ENCODE measurements at regions not wholly inside any gene's neighbourhood (a gene's known extent, or its start where the extent isn't known, plus 50 kb on each side); places are given as distances from the start of the nearest gene placed in this dataset.

DNA sequence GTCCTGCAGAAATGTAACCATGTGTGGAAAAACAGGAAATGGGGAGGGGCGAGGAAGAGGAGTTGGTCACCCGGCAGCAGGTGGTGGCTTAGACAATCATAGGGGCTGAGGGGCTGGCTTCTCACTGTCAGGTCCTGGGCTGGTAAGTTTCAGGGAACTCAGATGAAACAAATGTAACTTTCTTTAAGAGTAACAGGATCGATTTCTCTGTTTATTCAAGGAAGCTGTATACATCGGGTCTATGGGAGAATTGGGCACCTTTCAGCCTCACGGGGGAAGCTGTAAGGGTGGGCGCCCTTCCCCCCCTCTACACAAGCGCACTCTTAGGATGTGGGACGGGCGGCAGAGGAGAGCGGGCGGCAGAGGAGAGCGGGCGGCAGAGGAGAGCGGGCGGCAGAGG, 104.3 kb upstream of the SIMC1 start:
- TF ChIP-seq CREB5 (CRISPR knock-in tag; IDR thresholded peaks at IDR 0.05; ENCODE audit: low read depth) (no peak), BACH2 (CRISPR knock-in tag; IDR thresholded peaks at IDR 0.05; ENCODE audit: borderline replicate concordance) (no peak), ARNTL (CRISPR knock-in tag; IDR thresholded peaks at IDR 0.05; ENCODE audit: borderline replicate concordance, low read depth) (no peak), RARB (CRISPR knock-in tag; IDR thresholded peaks at IDR 0.05) (no peak), ZNF565 (CRISPR knock-in tag; conservative IDR thresholded peaks at IDR 0.05; ENCODE audit: low read depth) (no peak), CSRNP3 (CRISPR knock-in tag; IDR thresholded peaks at IDR 0.05) (no peak), ZFP30 (CRISPR knock-in tag; IDR thresholded peaks at IDR 0.05) (no peak), PPARA (CRISPR knock-in tag; IDR thresholded peaks at IDR 0.05; ENCODE audit: borderline replicate concordance) (no peak), TSHZ2 (CRISPR knock-in tag; IDR thresholded peaks at IDR 0.05) (no peak), OSR1 (CRISPR knock-in tag; IDR thresholded peaks at IDR 0.05) (no peak), ISL1 (CRISPR knock-in tag; IDR thresholded peaks at IDR 0.05) (no peak), GLIS3 (CRISPR knock-in tag; IDR thresholded peaks at IDR 0.05) (no peak)
- TF ChIP-seq, protein P1, sequence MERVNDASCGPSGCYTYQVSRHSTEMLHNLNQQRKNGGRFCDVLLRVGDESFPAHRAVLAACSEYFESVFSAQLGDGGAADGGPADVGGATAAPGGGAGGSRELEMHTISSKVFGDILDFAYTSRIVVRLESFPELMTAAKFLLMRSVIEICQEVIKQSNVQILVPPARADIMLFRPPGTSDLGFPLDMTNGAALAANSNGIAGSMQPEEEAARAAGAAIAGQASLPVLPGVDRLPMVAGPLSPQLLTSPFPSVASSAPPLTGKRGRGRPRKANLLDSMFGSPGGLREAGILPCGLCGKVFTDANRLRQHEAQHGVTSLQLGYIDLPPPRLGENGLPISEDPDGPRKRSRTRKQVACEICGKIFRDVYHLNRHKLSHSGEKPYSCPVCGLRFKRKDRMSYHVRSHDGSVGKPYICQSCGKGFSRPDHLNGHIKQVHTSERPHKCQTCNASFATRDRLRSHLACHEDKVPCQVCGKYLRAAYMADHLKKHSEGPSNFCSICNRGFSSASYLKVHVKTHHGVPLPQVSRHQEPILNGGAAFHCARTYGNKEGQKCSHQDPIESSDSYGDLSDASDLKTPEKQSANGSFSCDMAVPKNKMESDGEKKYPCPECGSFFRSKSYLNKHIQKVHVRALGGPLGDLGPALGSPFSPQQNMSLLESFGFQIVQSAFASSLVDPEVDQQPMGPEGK (CRISPR knock-in tag; IDR thresholded peaks at IDR 0.05; ENCODE audit: borderline replicate concordance) = no peak

All from SK-N-SH treated with all-trans-retinoic acid at 6 μM for 48 hours (cell line).